GM12873 (cell line): ENCODE measurements at regions not wholly inside any gene's neighbourhood (a gene's known extent, or its start where the extent isn't known, plus 50 kb on each side); places are given as distances from the start of the nearest gene placed in this dataset.

ENCODE experiments used
- CTCF ChIP-seq: IDR thresholded peaks from 2 replicates; pipeline ENCODE4 v1.5.1; 2012; ENCODE audit warnings: low read depth, mild to moderate bottlenecking, moderate library complexity, low read length, control low read depth; ENCODE audit not compliant: insufficient read depth; ENCODE audit errors: missing control alignments

- no peak for TF ChIP-seq CTCF
Measured at GRCh38 chr7:45435131-45435530, 139.0 kb upstream of the ADCY1 start.

DNA sequence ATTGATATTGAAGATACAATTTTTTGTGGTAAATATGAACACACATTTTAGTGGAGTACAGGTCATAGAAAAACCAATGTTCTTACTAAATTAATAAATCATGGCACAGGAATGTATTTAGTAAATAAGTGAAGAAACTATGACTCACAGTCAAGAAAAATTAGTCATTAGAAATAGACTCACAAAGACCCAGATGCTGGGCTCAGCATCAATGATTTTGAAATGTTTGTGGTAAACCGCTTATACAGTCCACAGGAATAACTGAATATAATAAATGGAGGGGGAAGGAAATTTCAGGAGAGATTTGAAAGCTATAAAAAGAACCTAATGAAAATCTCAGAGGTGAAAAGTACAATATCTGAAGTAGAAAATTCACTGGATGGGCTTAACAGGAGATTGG is 138.3 kb upstream of the ADCY1 start:
- TF ChIP-seq CTCF, result no peak

- TF ChIP-seq CTCF, result no peak
Measured at GRCh38 chr7:45443263-45443662, 130.9 kb upstream of the ADCY1 start.

GRCh38 chr7:45446195-45446944 is 127.8 kb upstream of the ADCY1 start:
- no peak for TF ChIP-seq CTCF

DNA sequence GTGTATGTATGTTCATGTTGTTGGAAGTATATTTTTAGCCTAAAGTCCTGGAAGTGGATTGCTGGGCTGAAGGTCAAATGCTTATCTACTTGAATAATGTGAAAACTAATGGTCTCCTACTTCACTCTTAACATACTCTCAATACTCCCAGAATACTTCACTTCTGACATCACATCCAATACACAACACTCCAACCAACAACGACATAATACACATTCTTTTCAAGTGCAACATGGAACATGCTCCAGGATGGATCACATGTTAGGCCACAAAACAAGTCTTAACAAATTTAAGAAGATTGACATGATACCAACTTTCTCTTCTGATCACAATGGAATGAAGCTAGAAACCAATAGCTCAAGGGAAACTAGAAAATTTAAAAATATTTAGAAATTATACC is 126.9 kb upstream of the ADCY1 start:
- TF ChIP-seq CTCF, result no peak

GRCh38 chr7:45450571-45451204 is 123.5 kb upstream of the ADCY1 start:
- no peak for TF ChIP-seq CTCF

DNA sequence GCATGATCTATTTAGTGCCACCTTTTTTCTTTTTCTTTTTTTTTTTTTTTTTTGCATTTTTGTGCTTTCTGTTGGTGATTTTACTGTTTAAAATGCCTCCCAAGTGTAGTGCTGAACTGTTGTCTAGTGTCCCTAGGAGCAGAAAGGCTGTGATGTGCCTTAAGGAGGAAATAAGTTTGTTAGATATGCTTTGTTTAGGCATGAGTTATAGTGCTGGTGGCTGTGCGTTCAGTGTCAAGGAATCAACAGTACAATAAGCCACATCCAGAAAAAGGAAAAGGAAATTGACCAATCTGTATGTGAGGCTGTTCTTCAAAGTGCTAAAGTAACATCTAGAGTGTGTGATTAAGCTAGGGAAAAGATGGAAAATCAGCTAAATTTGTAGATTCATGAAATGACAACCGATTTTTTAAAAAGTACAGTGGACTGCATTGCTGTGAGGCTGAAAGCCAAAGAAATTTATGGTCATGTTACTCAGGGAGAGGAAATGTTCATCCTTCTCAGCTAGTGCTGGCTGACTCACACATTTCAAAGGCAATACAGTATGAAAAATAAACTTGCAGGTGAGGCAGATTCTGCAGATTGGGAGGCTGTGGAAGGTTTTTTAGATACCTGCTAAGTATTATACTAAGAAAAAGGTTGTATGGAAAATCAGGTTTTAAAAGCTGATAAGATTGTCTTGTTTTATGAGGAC is 122.7 kb upstream of the ADCY1 start:
- no peak for TF ChIP-seq CTCF
